HL-60 (cell line): ENCODE measurements at regions not wholly inside any gene's neighbourhood (a gene's known extent, or its start where the extent isn't known, plus 50 kb on each side); places are given as distances from the start of the nearest gene placed in this dataset.

ENCODE experiments used
- DNase-seq, 2 experiments: peaks; one replicate each; pipeline ENCODE4 v3.0.0-alpha.2; 2010 to 2020; ENCODE audit warnings: low read depth in 1 of 2, low spot score in 1 of 2
- H3K27ac ChIP-seq: fragments of 250-450 bp; sonication (Bioruptor Pico); replicated peaks from 2 replicates; pipeline ENCODE4 v1.5.1; 2020; ENCODE audit warnings: mild to moderate bottlenecking, moderate library complexity
- H3K27me3 ChIP-seq: fragments of 250-450 bp; sonication (Bioruptor Pico); 2 replicates; pipeline ENCODE4 v1.5.1; 2021; ENCODE audit warnings: mild to moderate bottlenecking, moderate library complexity; ENCODE audit not compliant: insufficient read depth, poor library complexity, severe bottlenecking
- H3K4me3 ChIP-seq: replicated peaks from 2 replicates; pipeline ENCODE4 v1.5.1; 2011; ENCODE audit warnings: mild to moderate bottlenecking, control low read depth, low read length; ENCODE audit not compliant: insufficient read depth
- CTCF ChIP-seq: IDR thresholded peaks from one replicate; pipeline ENCODE4 v1.5.1; 2011; ENCODE audit warnings: low read length, control low read depth, inconsistent platforms; ENCODE audit not compliant: insufficient read depth
- GABPA ChIP-seq: IDR thresholded peaks from 2 replicates; pipeline ENCODE4 v1.6.1; 2012; ENCODE audit warnings: low read depth
- POLR2AphosphoS5 ChIP-seq: IDR thresholded peaks from 2 replicates; pipeline ENCODE4 v1.6.1; 2012; ENCODE audit warnings: low read depth
- REST ChIP-seq: IDR thresholded peaks from 2 replicates; pipeline ENCODE4 v1.6.1; 2012; ENCODE audit warnings: low read depth; ENCODE audit not compliant: insufficient replicate concordance
- SPI1 ChIP-seq: IDR thresholded peaks from 2 replicates; pipeline ENCODE4 v1.6.1; 2012; ENCODE audit warnings: low read depth, mild to moderate bottlenecking, borderline replicate concordance

GRCh38 chr18:68085251-68085650, 568.7 kb upstream of the DSEL start:
- H3K27me3 ChIP-seq, result no peaks in the 10 kb centered on the region
- H3K4me3 ChIP-seq, result no peak overlapping the region
- no peak overlapping the region for H3K27ac ChIP-seq
- TF ChIP-seq SPI1 (no peak), CTCF (no peak), POLR2AphosphoS5 (no peak), GABPA (no peak), REST (no peak)
- DNase-seq, result no peak

- no peak overlapping the region for H3K27ac ChIP-seq
- H3K4me3 ChIP-seq, result no peak overlapping the region
- H3K27me3 ChIP-seq, result no peaks in the 10 kb centered on the region
- no peak for DNase-seq
- no peak for TF ChIP-seq CTCF
- no peak for TF ChIP-seq GABPA
- no peak for TF ChIP-seq SPI1
- TF ChIP-seq REST, result no peak
- TF ChIP-seq POLR2AphosphoS5, result no peak
Measured at GRCh38 chr18:68083776-68084175, 567.3 kb upstream of the DSEL start.

- TF ChIP-seq REST, result no peak
- TF ChIP-seq POLR2AphosphoS5, result no peak
- no peak for TF ChIP-seq CTCF
- TF ChIP-seq SPI1, result no peak
- TF ChIP-seq GABPA, result no peak
- DNase-seq, result no peak
- H3K27me3 ChIP-seq, result no peaks in the 10 kb centered on the region
- H3K4me3 ChIP-seq, result no peak overlapping the region
- no peak overlapping the region for H3K27ac ChIP-seq
Measured at GRCh38 chr18:68083131-68083530, 566.6 kb upstream of the DSEL start.
